ENCODE measurements at regions not wholly inside any gene's neighbourhood (a gene's known extent, or its start where the extent isn't known, plus 50 kb on each side); places are given as distances from the start of the nearest gene placed in this dataset.

GRCh38 chr5:124652514-124652819 is 94.0 kb downstream of the ZNF608 start:
- Histone ChIP-seq H3K27me3 (no peaks in the 10 kb centered on the region), H3K36me3 (peaks cover 0 to 11% (median 0%) of the 10 kb centered on the region in 3 donors), H3K9me3 (no peaks in the 10 kb centered on the region), H3K27ac (peak overlapping the region in 3 of 4 donors; percentile 70 to 88 (median 82)), H3K4me1 (peaks cover 6 to 72% (median 15%) of the 10 kb centered on the region in 4 donors), H3K4me3 (no peak overlapping the region)
- DNase-seq: no peak
- TF ChIP-seq CTCF (IDR thresholded peaks at IDR 0.05) (no peak), POLR2A (IDR thresholded peaks at IDR 0.05) (no peak)

- H3K9me3 ChIP-seq: no peaks in the 10 kb centered on the region
- no peaks in the 10 kb centered on the region for H3K27me3 ChIP-seq
- peak; percentile 75 to 87 (median 86) for DNase-seq
- peaks cover 0 to 12% (median 0%) of the 10 kb centered on the region in 3 donors for H3K36me3 ChIP-seq
- H3K4me1 ChIP-seq: peaks cover 6 to 66% (median 15%) of the 10 kb centered on the region in 4 donors
- TF ChIP-seq POLR2A (IDR thresholded peaks at IDR 0.05): peak; percentile 30 to 46
- no peak for TF ChIP-seq CTCF (IDR thresholded peaks at IDR 0.05)
- H3K27ac ChIP-seq: peak overlapping the region; percentile 69 to 88 (median 76)
- peak overlapping the region; percentile 46 to 64 (median 54) for H3K4me3 ChIP-seq
These were observed 94.6 kb downstream of the ZNF608 start for GRCh38 chr5:124651663-124652513.

GRCh38 chr5:124650951-124651662 is 95.3 kb downstream of the ZNF608 start:
- no peak for DNase-seq
- no peaks in the 10 kb centered on the region for H3K9me3 ChIP-seq

GRCh38 chr5:124650147-124650561 is 96.3 kb downstream of the ZNF608 start:
- Histone ChIP-seq H3K4me1 (peaks cover 6 to 52% (median 14%) of the 10 kb centered on the region in 4 donors), H3K4me3 (no peak overlapping the region)
- no peak for DNase-seq

More at GRCh38 chr5:124650951-124651662, 95.3 kb downstream of the ZNF608 start:
- H3K4me3 ChIP-seq: peak overlapping the region; percentile 46 to 64 (median 54)
- H3K27me3 ChIP-seq: no peaks in the 10 kb centered on the region
- TF ChIP-seq POLR2A (IDR thresholded peaks at IDR 0.05) (no peak), CTCF (IDR thresholded peaks at IDR 0.05) (no peak)
- peaks cover 6 to 58% (median 15%) of the 10 kb centered on the region in 4 donors for H3K4me1 ChIP-seq
- peak overlapping the region; percentile 69 to 88 (median 76) for H3K27ac ChIP-seq
- peaks cover 0 to 12% (median 0%) of the 10 kb centered on the region in 3 donors for H3K36me3 ChIP-seq

More at GRCh38 chr5:124650147-124650561, 96.3 kb downstream of the ZNF608 start:
- Histone ChIP-seq H3K27ac (peak overlapping the region; percentile 2 to 88 (median 62)), H3K36me3 (peaks cover 0 to 12% (median 0%) of the 10 kb centered on the region in 3 donors), H3K27me3 (no peaks in the 10 kb centered on the region), H3K9me3 (no peaks in the 10 kb centered on the region)
- no peak for TF ChIP-seq POLR2A (IDR thresholded peaks at IDR 0.05)
- TF ChIP-seq CTCF (IDR thresholded peaks at IDR 0.05): no peak
